ENCODE measurements at regions not wholly inside any gene's neighbourhood (a gene's known extent, or its start where the extent isn't known, plus 50 kb on each side); places are given as distances from the start of the nearest gene placed in this dataset.

DNA sequence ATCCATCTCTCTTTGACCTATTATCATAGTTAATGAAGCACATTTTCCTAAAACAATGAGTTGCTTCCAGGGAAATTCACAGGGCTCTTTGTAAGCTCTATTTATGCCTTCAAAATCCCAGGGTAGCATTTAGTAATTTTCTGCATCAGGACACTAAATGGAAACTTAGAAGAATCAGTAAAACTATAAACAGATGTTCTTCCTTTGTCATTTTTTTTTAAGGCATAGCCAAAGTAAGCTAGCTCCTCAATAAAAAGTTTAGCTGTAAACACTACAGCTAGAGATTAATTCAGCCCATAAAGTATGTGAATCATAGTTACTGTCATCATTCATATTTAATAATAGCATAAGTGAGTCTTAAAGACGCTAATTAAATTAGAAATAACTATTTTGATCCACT, 79.3 kb downstream of the RPL22L1 start:
- no peak for DNase-seq
- in situ Hi-C loops (cut with MboI; ENCODE audit: low pct_unique_long_range_greater_than_20kb, low sequenced_read_pairs), result no loop called here

DNA sequence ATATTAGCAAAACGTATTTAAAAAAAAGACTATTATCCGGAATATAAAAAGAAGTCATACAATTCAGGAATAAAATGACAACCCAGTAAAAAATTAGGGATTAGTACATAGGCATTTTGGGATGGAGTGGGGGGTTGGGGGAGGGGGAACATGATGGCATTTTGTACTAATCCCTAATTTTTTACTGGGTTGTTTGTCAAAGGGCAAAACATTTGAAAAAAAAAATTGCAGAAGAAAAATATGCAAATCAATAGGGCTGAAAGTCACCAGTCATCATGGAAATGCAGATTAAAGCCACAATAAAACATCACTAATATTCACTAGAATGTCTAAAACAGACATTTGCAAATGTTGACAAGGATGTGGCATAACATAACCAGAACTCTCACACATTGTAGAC, 82.5 kb downstream of the RPL22L1 start:
- in situ Hi-C loops (cut with MboI; ENCODE audit: low pct_unique_long_range_greater_than_20kb, low sequenced_read_pairs), result no loop called here
- DNase-seq, result no peak

DNA sequence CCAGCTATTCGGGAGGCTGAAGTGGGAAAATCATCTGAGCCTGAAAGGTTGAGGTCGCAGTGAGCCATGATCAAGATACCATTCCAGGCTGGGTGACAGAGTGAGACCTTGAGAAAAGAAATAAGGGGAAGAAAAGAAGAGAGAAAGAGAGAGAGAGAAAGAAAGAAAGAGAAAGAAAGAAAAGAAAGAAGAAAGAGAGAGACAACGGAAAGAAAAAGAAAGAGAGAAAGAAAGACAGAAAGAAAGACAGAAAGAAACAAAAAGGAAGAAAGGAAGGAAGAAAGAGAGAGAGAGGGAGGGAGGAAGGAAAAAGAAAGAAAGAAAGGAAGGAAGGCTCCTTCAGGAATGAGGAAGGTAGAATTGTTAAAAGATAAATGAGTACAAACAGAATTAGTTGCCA, 84.5 kb downstream of the RPL22L1 start:
- DNase-seq, result no peak
- in situ Hi-C loops (cut with MboI; ENCODE audit: low pct_unique_long_range_greater_than_20kb, low sequenced_read_pairs), result no loop called here

DNA sequence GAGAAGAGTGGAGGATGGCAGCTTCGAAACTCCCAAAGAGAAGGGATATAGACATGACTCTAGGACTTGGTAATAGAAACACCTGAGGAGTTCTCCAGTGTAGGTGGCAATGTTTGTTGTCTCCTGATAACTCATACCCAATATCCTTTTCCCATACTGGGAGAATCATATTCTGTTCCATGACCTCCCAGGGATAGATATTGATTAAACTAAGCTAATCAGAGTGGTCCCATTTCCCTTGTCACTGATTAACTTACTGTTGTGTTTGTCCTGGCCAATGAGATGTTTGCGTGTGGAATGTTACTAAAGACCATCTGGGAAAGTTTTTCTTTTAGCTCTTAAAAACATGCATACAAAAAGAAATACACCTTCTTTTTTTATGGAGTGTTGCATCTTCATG, 85.6 kb downstream of the RPL22L1 start:
- DNase-seq, result no peak
- in situ Hi-C loops (cut with MboI; ENCODE audit: low pct_unique_long_range_greater_than_20kb, low sequenced_read_pairs), result no loop called here

DNA sequence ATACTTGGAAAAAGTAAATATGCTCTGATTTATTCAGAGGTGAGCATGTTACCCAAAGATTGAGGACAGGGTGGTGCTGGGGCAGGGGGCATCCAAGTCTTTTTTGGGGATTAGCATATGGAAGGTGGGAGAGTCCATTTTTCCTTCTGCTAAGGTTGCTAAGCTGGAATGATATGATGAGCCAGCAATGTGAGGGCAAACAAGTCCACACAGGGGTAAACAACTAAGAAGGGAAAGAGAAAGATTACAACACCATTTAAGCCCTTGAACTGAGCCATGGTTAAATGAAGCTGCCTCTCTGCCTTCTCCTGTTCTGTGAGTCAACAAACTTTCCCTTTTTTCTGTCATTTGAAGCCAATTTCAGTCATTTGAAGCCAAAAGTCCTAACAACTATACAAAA, 89.0 kb downstream of the RPL22L1 start:
- no peak for DNase-seq
- in situ Hi-C loops (cut with MboI; ENCODE audit: low pct_unique_long_range_greater_than_20kb, low sequenced_read_pairs), result no loop called here

DNA sequence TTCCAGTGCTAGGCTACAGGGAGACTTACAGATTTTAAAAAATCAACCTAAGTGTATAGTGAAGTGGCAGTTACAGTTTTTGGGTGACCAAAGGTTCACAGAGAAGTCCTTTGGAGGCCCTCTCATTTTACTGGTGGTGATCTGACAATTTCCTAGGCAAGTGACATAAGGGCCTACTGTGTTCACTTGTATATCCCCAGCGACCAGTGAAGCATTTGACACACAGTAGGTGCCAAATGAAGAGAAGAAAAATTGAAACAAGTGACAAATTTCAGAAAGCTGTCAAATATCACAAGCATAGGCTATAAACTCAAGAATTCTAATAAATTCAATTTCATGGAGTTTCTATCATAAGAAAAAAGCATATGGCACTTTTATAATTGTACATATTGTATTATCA, 89.5 kb downstream of the RPL22L1 start:
- in situ Hi-C loops (cut with MboI; ENCODE audit: low pct_unique_long_range_greater_than_20kb, low sequenced_read_pairs), result no loop called here
- DNase-seq, result no peak

DNA sequence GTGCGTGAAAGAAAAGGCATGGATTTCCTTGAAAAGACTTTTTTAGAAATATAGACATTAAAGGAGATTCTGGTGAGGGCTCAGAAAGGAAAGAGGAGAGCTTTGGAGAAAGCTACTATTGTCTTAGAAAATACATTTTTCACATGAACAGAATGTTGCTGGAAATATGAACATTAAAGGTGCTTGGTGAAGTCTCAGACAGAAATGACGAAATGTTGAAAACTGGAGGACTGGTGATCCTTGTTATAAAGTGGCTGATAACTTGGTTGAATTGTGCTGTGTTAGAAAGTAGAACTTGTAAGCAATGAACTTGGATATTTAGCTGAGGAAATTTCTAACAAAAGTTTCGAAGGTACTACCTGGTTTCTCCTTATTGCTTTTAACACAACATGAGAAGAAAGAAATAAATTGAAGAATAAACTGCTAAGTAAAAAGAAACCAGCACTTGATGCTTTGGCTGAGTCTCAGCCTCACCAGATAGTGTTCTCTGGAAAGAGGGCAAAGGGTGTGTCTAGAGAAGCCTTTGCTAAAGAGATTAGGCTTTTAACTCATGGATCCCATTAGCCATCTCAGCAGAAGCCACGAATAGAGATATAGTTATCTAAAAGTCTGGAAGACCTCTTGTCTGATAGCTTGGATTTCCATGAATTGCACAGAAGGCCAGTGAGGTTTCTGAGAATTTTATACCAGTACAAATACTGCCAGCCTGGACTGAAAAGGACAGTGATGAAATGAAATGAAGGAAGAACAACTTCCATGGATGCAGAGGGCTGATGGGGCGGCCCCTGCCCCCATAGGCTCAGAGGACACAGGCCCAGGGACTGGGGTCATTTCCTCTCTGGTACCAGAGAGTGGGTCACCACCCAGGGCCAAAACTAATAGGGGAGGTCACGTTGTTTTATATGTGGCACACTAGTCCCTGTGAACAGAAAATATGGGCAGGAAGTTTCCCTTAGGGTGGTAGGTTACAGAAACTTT, 91.5 kb downstream of the RPL22L1 start:
- DNase-seq, result no peak
- in situ Hi-C loops (cut with MboI; ENCODE audit: low pct_unique_long_range_greater_than_20kb, low sequenced_read_pairs), result no loop called here

DNA sequence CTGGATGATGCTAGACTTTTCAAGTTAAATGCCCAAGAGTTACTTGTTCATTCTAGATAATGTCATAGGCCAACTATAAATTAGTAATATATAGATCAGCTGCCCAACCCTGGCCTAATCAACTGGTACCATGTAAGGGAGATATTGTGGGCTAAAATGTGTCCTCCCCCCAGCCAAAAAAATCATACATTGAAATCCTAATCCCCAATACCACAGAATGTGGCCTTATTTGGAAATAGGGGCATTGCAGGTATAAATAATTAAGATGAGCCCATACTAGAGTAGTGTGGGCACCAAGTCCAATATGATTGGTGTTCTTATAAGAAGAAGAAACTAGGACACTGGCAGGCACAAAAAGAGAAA, 92.5 kb downstream of the RPL22L1 start:
- in situ Hi-C loops (cut with MboI; ENCODE audit: low pct_unique_long_range_greater_than_20kb, low sequenced_read_pairs), result no loop called here
- DNase-seq, result no peak

DNA sequence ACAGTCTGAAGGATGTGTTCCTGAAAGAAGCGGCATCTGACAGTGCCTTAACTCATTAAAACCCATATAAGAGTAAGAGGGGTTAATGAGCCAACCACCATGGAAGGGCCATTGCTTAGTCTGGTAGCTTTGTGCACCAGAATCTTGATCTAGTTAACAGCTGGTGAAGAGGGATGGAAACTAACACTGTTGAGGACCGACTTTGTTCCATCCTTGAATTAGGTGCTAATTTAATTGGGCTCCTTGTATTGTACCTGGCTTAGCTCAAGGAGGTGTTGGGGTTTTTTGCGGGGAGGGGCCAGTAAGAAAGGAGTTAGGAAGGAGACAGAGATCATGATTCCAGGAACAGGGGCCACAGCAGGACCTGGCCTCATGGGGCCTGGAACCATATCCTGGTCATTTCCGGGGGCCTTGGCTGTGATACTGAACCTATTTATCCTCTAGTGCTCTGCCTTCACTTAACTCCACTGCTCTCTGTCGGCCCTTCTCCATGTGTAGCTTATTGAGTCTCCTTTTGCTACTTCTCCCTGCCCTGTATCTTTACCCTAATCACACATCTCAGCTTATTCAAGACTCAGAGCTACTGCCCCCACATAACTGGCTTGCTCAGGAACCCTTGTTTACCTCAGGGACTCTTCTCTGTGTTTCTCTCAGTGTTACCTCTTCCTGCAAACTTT, 93.0 kb downstream of the RPL22L1 start:
- in situ Hi-C loops (cut with MboI; ENCODE audit: low pct_unique_long_range_greater_than_20kb, low sequenced_read_pairs), result no loop called here
- no peak for DNase-seq

DNA sequence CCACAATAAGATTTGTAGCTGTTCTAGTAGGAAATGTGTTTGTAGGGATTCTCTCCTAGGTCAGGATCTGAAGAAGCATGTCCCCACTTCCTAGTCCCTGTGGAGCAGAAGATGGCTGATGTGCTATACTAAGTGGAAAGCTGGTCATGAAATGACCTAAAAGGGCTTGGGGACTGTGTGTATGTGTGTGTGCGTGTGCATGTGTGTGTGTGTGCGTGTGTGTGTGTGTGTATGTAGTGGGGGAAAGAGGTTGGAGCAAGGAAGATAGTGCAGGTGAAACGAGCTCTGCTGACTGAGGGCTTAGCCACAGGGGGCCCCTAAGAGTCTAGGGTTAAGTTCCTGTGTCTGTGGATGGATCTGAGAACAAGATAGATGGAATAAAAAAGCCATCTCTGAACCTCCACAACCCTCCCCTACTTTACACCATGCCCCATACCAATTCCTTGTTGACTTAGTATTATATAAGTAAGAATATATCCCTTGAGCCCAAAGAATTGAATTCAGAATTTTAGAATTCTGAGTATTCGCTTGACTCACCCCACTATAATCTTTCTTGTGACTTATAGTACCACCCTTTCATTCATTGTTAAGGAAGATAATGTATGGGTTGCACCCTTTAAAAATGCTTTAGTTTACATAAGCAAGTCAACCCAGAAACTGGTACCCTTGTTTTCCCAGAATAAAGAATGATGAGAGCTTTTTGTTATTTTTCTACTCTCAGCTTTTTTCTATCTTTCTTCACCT, 96.1 kb downstream of the RPL22L1 start:
- in situ Hi-C loops (cut with MboI; ENCODE audit: low pct_unique_long_range_greater_than_20kb, low sequenced_read_pairs), result no loop called here
- no peak for DNase-seq

DNA sequence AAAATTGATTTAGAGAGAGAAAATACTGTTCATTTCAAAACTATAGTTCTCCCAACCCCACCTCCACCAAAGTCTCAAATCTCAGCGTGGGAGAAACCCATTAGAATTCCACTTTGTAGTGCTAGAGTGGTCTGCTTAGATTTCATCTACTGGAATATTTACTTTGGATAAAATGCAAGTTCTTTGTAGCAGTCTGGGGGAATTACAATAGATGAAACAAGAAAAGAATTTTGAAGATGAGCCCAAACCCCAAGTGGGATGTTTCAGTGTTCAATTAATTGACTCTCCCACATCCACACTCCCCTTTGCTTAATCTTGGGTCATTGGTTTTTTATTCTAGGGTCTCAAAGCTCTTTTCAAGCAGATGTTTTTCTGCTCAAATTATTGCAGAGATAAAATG, 97.8 kb downstream of the RPL22L1 start:
- in situ Hi-C loops (cut with MboI; ENCODE audit: low pct_unique_long_range_greater_than_20kb, low sequenced_read_pairs), result no loop called here
- no peak for DNase-seq

DNA sequence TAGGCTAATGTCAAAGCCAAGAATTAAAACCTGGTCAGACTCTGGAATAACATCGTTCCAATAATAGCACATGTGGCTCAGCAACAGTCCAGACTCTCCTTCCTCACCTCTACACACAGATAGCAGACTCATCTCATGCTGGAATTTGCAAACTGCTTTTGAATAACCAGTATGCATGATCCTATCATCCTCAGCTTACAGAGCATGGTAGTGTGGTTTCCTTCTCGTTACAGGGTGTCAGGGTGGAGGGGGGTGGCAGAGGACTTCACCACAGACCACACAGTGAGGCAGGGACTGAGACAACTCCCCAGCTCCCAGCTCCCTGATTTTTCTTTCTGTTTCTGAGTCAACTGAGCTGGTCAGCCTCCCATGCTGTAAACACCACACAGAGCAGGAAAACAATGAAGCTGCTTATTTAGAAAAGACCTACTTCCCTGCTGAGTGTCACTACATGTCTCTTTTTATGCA, 101.6 kb downstream of the RPL22L1 start:
- in situ Hi-C loops (cut with MboI; ENCODE audit: low pct_unique_long_range_greater_than_20kb, low sequenced_read_pairs), result no loop called here
- no peak for DNase-seq

DNA sequence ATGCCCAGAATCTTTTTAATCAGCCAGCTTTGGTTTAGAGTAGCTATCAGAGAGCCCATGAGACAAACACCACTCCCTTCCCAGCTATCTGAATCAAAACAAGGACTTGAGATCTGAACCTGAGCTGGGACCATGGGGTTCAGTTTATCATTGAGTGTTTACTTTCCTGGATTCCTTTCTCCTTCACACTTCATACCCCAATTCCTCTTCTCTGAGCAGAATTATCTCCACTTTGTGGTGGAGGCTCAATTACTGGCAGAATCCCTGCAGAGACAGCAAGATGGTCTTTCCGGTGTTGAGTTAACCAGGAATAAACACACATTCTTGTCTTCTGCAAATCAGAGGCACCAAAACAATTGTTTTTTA, 102.4 kb downstream of the RPL22L1 start:
- in situ Hi-C loops (cut with MboI; ENCODE audit: low pct_unique_long_range_greater_than_20kb, low sequenced_read_pairs), result no loop called here
- no peak for DNase-seq

DNA sequence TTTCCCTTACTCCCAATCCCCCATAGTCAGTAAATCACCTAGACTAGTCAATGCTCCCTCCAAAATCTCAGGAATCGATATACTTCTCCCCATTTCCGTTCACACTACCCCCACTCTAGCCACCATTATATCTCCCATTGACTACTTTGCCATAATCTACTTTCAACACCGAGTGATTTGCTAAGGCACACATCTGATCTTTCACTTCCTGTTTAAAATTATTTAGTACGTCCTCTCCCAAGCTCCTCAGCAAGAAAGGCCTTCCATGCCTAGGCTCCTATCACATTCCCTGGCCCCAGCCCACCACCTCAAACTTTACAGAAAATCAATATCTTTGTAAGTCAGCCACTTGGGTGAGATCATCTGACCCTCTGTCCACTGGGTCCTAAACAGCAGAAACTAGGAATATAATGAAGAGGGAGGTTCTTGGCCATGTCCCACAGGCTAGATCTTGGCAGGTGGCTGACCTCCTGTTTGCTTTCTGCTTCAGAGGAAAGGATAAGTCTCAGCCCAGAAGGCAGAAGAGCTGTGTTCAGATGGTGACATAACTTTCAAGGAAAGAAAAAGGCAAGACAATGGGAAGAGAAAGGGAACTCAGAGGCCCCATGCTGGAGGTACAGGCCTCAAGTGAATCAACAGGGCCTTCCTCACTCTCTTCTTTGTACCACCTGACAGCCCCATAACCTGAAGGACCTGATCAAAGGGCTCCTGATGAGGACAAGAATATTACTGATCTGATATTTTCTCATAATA, 103.0 kb downstream of the RPL22L1 start:
- no peak for DNase-seq
- in situ Hi-C loops (cut with MboI; ENCODE audit: low pct_unique_long_range_greater_than_20kb, low sequenced_read_pairs), result no loop called here

DNA sequence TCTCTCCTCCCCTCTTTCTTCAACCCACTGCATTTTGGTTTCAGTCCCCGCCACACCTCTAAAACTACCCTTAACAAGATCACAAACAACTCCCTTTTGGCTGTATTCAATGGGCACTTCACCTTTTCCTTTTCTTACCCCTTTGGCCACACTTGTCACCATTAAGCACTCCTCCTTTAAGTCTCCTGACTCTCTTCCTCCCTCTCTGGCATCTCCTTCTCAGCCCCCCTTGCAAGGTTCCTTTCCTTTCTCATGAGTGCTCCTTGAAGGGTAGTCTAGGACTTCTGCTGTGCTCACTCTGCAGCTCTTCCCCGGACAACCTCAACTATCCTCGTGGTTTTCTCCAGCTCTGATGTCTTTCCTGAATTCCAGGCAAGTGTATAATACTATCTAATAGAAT, 103.7 kb downstream of the RPL22L1 start:
- in situ Hi-C loops (cut with MboI; ENCODE audit: low pct_unique_long_range_greater_than_20kb, low sequenced_read_pairs), result no loop called here
- DNase-seq, result no peak

DNA sequence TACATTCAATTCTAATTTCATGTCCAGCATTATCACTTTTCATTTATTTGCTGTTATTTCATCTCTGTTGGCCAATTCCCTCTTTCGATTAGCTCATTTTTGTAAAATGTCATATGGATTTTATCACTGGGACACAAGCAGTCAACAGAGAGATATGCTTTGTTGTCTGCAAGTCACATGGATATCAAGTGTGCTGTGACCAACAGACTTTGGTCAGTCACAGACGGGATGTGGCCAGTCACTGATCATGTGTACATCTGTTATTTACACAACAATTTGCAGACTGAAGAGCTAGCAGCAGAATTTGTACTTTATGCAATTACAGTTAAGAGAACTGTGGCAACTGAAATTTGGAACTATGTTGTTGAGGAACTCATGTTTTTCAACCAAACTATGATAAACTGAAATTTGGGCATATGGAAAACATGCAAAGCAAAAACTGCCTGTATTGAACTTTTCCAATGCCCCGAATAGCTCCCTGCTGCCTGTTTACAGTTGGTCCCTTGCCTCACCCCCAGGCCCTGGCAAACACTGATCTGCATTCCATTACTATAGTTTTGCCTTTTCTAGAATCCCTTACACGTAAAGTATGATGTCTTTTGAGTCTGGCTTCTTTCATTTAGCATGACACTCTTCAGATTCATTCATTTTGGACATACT, 104.4 kb downstream of the RPL22L1 start:
- in situ Hi-C loops (cut with MboI; ENCODE audit: low pct_unique_long_range_greater_than_20kb, low sequenced_read_pairs), result no loop called here
- DNase-seq, result no peak

DNA sequence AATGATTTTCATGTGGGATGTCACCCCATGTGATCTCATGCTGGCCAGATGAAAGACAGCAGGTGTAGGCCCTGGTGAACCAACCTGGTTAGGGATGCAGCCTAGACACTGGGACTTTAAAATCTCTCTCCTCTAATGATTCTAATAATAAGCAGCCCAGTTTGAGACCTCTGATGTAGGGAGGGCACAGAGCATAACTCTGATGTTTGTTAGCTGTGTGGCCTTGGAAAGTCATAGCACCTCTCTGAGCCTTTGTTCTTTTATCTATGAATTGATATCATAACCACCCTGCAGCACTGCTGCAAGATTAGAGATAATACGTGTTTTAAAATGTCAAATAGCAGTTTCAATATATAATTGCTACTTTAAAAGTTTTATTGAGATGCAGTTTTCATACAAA, 106.0 kb downstream of the RPL22L1 start:
- no peak for DNase-seq
- in situ Hi-C loops (cut with MboI; ENCODE audit: low pct_unique_long_range_greater_than_20kb, low sequenced_read_pairs), result no loop called here

DNA sequence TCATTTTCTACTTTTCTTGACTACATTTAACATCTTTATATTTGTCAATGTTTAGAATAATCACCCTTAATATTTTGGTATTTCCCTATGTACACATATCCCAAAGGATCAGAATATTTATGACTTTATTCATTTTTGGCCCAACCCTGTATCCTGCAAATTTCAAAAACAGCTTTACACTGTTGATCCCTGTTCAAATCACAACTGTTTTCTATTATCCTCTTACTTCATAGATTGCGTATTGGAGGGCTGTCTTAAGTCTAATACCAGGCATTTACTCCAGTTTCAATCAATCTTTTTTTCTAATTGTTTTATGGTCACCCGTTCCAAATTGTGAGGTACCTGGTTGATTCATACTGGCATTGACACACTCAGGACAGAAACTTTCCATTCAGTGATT, 107.9 kb downstream of the RPL22L1 start:
- DNase-seq, result no peak

DNA sequence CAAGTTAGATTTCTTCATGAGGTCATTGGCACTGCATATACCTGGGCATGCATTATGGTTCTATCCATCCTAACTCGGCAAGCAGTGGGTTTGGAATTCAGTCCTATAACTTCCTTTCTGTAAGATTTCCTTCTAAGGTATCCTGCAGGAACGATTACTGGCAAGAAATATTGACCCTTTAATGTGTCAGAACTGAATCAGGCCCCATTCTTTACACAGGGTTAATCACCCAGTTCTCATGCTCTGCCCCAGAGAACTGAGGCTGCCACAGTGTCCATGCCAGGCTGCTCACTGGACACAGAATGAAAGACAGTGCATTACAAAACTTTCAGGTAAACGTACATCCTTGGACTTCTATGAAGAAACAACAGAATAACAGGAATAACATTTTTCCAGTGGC, 108.9 kb downstream of the RPL22L1 start:
- in situ Hi-C loops (cut with MboI; ENCODE audit: low pct_unique_long_range_greater_than_20kb, low sequenced_read_pairs), result no loop called here
- DNase-seq, result no peak

More for the DNA sequence above, 107.9 kb downstream of the RPL22L1 start:
- in situ Hi-C loops (cut with MboI; ENCODE audit: low pct_unique_long_range_greater_than_20kb, low sequenced_read_pairs), result no loop called here

Data from KBM-7 (cell line).